Natural killer cell (primary cell): ENCODE measurements at regions not wholly inside any gene's neighbourhood (a gene's known extent, or its start where the extent isn't known, plus 50 kb on each side); places are given as distances from the start of the nearest gene placed in this dataset.

Experiments
- ATAC-seq, 3 donors: fragments of 150-1000 bp in 2 of 3; fragments of 200-7000 bp in 1 of 3; cut with Tn5 transposase; 1 replicate in 1 of 3; 2 replicates in 2 of 3; pipeline ENCODE4 v1.10.0; 2021; ENCODE audit warnings: mild to moderate bottlenecking in 2 of 3, moderate library complexity in 2 of 3
- DNase-seq, 2 donors: peaks; one replicate each; pipeline versions ENCODE4 v3.0.0 to v3.0.0-alpha.2; 2013 to 2021; ENCODE audit warnings: mixed read lengths in 1 of 2
- H3K27ac ChIP-seq: one replicate; pipeline ENCODE4 v1.5.1; 2013; ENCODE audit warnings: mild to moderate bottlenecking, low read length
- H3K27me3 ChIP-seq: one replicate; pipeline ENCODE4 v1.6.1; 2013; ENCODE audit warnings: low read length; ENCODE audit not compliant: control insufficient read depth, insufficient read depth
- H3K36me3 ChIP-seq: one replicate; pipeline ENCODE4 v1.6.1; 2013; ENCODE audit warnings: low read length; ENCODE audit not compliant: control insufficient read depth, insufficient read depth
- H3K4me1 ChIP-seq: one replicate; pipeline ENCODE4 v1.6.1; 2013; ENCODE audit warnings: low read length; ENCODE audit not compliant: control insufficient read depth, insufficient read depth
- H3K4me3 ChIP-seq: one replicate; pipeline ENCODE4 v1.5.1; 2013; ENCODE audit warnings: low read length
- H3K9me3 ChIP-seq: one replicate; pipeline ENCODE4 v1.6.1; 2013; ENCODE audit warnings: low read length; ENCODE audit not compliant: control insufficient read depth, insufficient read depth
- H3K27ac Mint-ChIP-seq, 2 donors: one replicate each; pipeline ENCODE4 v1.8.0; 2022; ENCODE audit warnings: mild to moderate bottlenecking in 2 of 2, mixed read lengths in 2 of 2, moderate library complexity in 1 of 2
- H3K27me3 Mint-ChIP-seq, 2 donors: one replicate each; pipeline ENCODE4 v1.8.0; 2022; ENCODE audit warnings: low read depth in 2 of 2, mixed read lengths in 2 of 2
- H3K36me3 Mint-ChIP-seq: one replicate; pipeline ENCODE4 v1.8.0; 2022; ENCODE audit warnings: mixed read lengths
- H3K4me1 Mint-ChIP-seq, 2 donors: one replicate each; pipeline ENCODE4 v1.8.0; 2022; ENCODE audit warnings: mixed read lengths in 2 of 2
- H3K4me3 Mint-ChIP-seq: one replicate; pipeline ENCODE4 v1.8.0; 2022; ENCODE audit warnings: mild to moderate bottlenecking, moderate library complexity, mixed read lengths
- H3K9me3 Mint-ChIP-seq, 2 donors: one replicate each; pipeline ENCODE4 v1.8.0; 2022; ENCODE audit warnings: mixed read lengths in 2 of 2
- CTCF ChIP-seq: fragments of 200-600 bp; IDR thresholded peaks from one replicate; pipeline ENCODE4 v1.8.0; 2022; ENCODE audit warnings: antibody characterized with exemption
- WGBS: methylation state at CpG from one replicate; pipeline ENCODE4 v1.1.7; 2013; ENCODE audit warnings: missing lambda C conversion rate; ENCODE audit not compliant: insufficient coverage; 5-methylcytosine and 5-hydroxymethylcytosine counted together
- intact Hi-C: fragments of 100-400 bp; cut with micrococcal nuclease; formaldehyde crosslinking; loops from one replicate; pipeline ENCODE4 v1.14.2; 2022

- H3K4me1 Mint-ChIP-seq, result no peaks in the 10 kb centered on the region
- 33% methylated on average over 1 of the region's 1 CpG for WGBS
Measured at GRCh38 chr13:84500016-84500415, 617.7 kb upstream of the SLITRK1 start.

GRCh38 chr13:84497613-84498012, 615.3 kb upstream of the SLITRK1 start:
- no peak overlapping the region for H3K4me3 ChIP-seq
- WGBS, result 86% methylated on average over 5 of the region's 5 CpGs
- no peak overlapping the region for H3K4me3 Mint-ChIP-seq
- no peaks in the 10 kb centered on the region for H3K4me1 ChIP-seq
- no peaks in the 10 kb centered on the region for H3K27me3 ChIP-seq
- H3K27me3 Mint-ChIP-seq, result no peaks in the 10 kb centered on the region
- no peak for TF ChIP-seq CTCF
- no peaks in the 10 kb centered on the region for H3K4me1 Mint-ChIP-seq
- ATAC-seq (no peak), DNase-seq (no peak)
- peaks cover 4 to 9% of the 10 kb centered on the region in 2 donors for H3K9me3 Mint-ChIP-seq
- intact Hi-C loops, result no loop called here
- no peak overlapping the region for H3K27ac ChIP-seq
- no peaks in the 10 kb centered on the region for H3K36me3 ChIP-seq
- H3K9me3 ChIP-seq, result peaks cover 4% of the 10 kb centered on the region
- H3K36me3 Mint-ChIP-seq, result no peaks in the 10 kb centered on the region
- no peak overlapping the region for H3K27ac Mint-ChIP-seq

More at GRCh38 chr13:84500016-84500415, 617.7 kb upstream of the SLITRK1 start:
- Histone ChIP-seq H3K4me1 (no peaks in the 10 kb centered on the region), H3K27me3 (no peaks in the 10 kb centered on the region), H3K4me3 (no peak overlapping the region), H3K27ac (no peak overlapping the region), H3K36me3 (no peaks in the 10 kb centered on the region), H3K9me3 (peaks cover 4% of the 10 kb centered on the region)
- ATAC-seq (no peak), DNase-seq (no peak)
- Mint-ChIP-seq H3K27ac (no peak overlapping the region), H3K4me3 (no peak overlapping the region), H3K36me3 (no peaks in the 10 kb centered on the region), H3K27me3 (no peaks in the 10 kb centered on the region), H3K9me3 (peaks cover 6 to 7% of the 10 kb centered on the region in 2 donors)
- intact Hi-C loops, result no loop called here
- no peak for TF ChIP-seq CTCF

GRCh38 chr13:84491952-84492351, 609.7 kb upstream of the SLITRK1 start:
- H3K27me3 Mint-ChIP-seq, result no peaks in the 10 kb centered on the region
- H3K4me3 Mint-ChIP-seq, result no peak overlapping the region
- DNase-seq (no peak), ATAC-seq (no peak)
- 84% methylated on average over 3 of the region's 4 CpGs for WGBS
- no peak overlapping the region for H3K27ac Mint-ChIP-seq
- Histone ChIP-seq H3K27me3 (no peaks in the 10 kb centered on the region), H3K36me3 (no peaks in the 10 kb centered on the region), H3K4me3 (no peak overlapping the region), H3K27ac (no peak overlapping the region), H3K4me1 (no peaks in the 10 kb centered on the region), H3K9me3 (no peaks in the 10 kb centered on the region)
- H3K9me3 Mint-ChIP-seq, result peaks cover 2 to 12% of the 10 kb centered on the region in 2 donors
- H3K36me3 Mint-ChIP-seq, result no peaks in the 10 kb centered on the region
- TF ChIP-seq CTCF, result no peak
- H3K4me1 Mint-ChIP-seq, result no peaks in the 10 kb centered on the region
- intact Hi-C loops, result no loop called here

GRCh38 chr13:84487752-84488151, 605.5 kb upstream of the SLITRK1 start:
- no peaks in the 10 kb centered on the region for H3K9me3 ChIP-seq
- intact Hi-C loops, result no loop called here
- TF ChIP-seq CTCF, result no peak
- no peaks in the 10 kb centered on the region for H3K36me3 Mint-ChIP-seq
- no peaks in the 10 kb centered on the region for H3K27me3 ChIP-seq
- ATAC-seq (no peak), DNase-seq (no peak)
- no peak overlapping the region for H3K4me3 Mint-ChIP-seq
- H3K4me1 ChIP-seq, result no peaks in the 10 kb centered on the region
- WGBS, result 100% methylated on average over 1 of the region's 1 CpG
- no peak overlapping the region for H3K27ac Mint-ChIP-seq
- no peak overlapping the region for H3K27ac ChIP-seq
- no peak overlapping the region for H3K4me3 ChIP-seq
- H3K9me3 Mint-ChIP-seq, result peaks cover 4 to 11% of the 10 kb centered on the region in 2 donors
- H3K27me3 Mint-ChIP-seq, result no peaks in the 10 kb centered on the region
- no peaks in the 10 kb centered on the region for H3K4me1 Mint-ChIP-seq
- H3K36me3 ChIP-seq, result no peaks in the 10 kb centered on the region
